ACC112 (cell line): ENCODE measurements at regions not wholly inside any gene's neighbourhood (a gene's known extent, or its start where the extent isn't known, plus 50 kb on each side); places are given as distances from the start of the nearest gene placed in this dataset.
"Not testable (repeated sequence)": the region's sequence is repeated elsewhere in the genome, so short reads cannot be mapped to it uniquely, and the experiment has no call there.

Experiments used
- H2AFZ ChIP-seq: fragments of 200-600 bp; sonication (generic); one replicate; pipeline ENCODE4 v1.6.0; 2017; ENCODE audit warnings: antibody characterized with exemption, low read length; ENCODE audit not compliant: unreplicated experiment
- H3K27ac ChIP-seq: fragments of 200-600 bp; sonication (generic); 2 replicates; pipeline ENCODE4 v1.5.1; 2014; ENCODE audit warnings: low read depth, mild to moderate bottlenecking, antibody characterized with exemption, low read length, moderate library complexity
- H3K27me3 ChIP-seq: fragments of 200-600 bp; sonication (generic); 2 replicates; pipeline ENCODE4 v1.6.1; 2014; ENCODE audit warnings: mild to moderate bottlenecking, antibody characterized with exemption, low read length, moderate library complexity, mixed read lengths; ENCODE audit not compliant: insufficient read depth
- H3K36me3 ChIP-seq: fragments of 200-600 bp; sonication (generic); 2 replicates; pipeline ENCODE4 v1.6.1; 2016; ENCODE audit warnings: mild to moderate bottlenecking, antibody characterized with exemption, low read length, moderate library complexity, mixed read lengths; ENCODE audit not compliant: insufficient read depth
- H3K4me1 ChIP-seq: fragments of 200-600 bp; sonication (generic); one replicate; pipeline ENCODE4 v1.6.1; 2016; ENCODE audit warnings: low read length, mixed read lengths; ENCODE audit not compliant: insufficient read depth, unreplicated experiment, control insufficient read depth
- H3K4me3 ChIP-seq: fragments of 200-600 bp; sonication (generic); 2 replicates; pipeline ENCODE4 v1.5.1; 2014; ENCODE audit warnings: mild to moderate bottlenecking, low read depth, low read length
- H3K79me2 ChIP-seq: fragments of 200-600 bp; sonication (generic); one replicate; pipeline ENCODE4 v1.6.0; 2016; ENCODE audit warnings: low read length; ENCODE audit not compliant: control insufficient read depth, unreplicated experiment, insufficient read depth

DNA sequence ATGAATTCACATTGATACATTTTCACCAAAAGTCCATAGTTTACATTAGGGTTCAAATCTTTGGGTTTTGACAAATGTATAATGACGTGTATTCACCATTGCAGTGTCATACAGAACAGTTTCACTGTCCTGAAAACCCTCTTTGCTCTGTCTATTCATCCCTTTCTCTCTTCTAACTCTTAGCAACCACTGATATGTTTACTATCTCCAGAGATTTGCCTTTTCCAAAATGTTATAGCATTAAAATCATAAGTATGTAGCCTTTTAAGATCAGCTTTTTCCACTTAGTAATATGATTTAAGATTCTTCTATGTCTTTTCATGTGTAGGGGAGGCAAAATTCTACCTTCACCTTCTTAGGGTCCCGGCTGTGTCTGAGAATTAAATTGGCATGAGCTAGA lies 203.8 kb downstream of the TPRG1 start:
- H3K4me3 ChIP-seq: no peak overlapping the region
- no peaks in the 10 kb centered on the region for H3K4me1 ChIP-seq
- H3K79me2 ChIP-seq: no peaks in the 10 kb centered on the region
- no peaks in the 10 kb centered on the region for H3K27me3 ChIP-seq
- H2AFZ ChIP-seq: no peak overlapping the region
- H3K27ac ChIP-seq: no peak overlapping the region
- H3K36me3 ChIP-seq: no peaks in the 10 kb centered on the region

DNA sequence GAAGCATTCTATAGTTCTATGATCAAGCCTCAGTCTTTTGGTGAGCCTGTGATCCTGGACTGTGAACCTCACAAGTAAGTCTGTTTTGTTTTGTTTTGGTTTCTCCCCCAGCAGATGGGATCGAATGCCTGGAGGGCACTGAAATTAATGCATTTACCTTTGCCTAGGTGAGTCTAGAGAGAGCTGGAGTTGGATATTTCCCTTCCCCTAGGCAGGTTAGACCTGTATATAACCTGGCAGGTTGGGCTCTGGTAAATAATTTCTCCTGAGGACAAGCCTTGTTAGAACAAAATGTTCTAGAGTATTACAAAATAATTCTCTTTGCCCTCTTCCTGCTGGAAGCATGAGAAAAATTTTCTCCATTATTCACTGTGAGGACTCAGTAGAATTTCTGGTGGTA lies 211.9 kb downstream of the TPRG1 start:
- Histone ChIP-seq H3K27ac (no peak overlapping the region), H3K4me3 (no peak overlapping the region)

GRCh38 chr3:189385880-189386279 lies 214.1 kb downstream of the TPRG1 start:
- H3K4me1 ChIP-seq, H2AFZ ChIP-seq, H3K27me3 ChIP-seq, H3K36me3 ChIP-seq, H3K27ac ChIP-seq, H3K4me3 ChIP-seq, H3K79me2 ChIP-seq: not testable (repeated sequence)

More for the DNA sequence above, 211.9 kb downstream of the TPRG1 start:
- Histone ChIP-seq H3K36me3 (no peaks in the 10 kb centered on the region), H3K79me2 (no peaks in the 10 kb centered on the region), H2AFZ (peak overlapping the region; percentile 11), H3K27me3 (no peaks in the 10 kb centered on the region), H3K4me1 (no peaks in the 10 kb centered on the region)

GRCh38 chr3:189386739-189387138 lies 215.0 kb downstream of the TPRG1 start:
- H3K27ac ChIP-seq: no peak overlapping the region
- no peaks in the 10 kb centered on the region for H3K4me1 ChIP-seq
- no peaks in the 10 kb centered on the region for H3K36me3 ChIP-seq
- H3K27me3 ChIP-seq: no peaks in the 10 kb centered on the region
- no peak overlapping the region for H3K4me3 ChIP-seq
- no peak overlapping the region for H2AFZ ChIP-seq
- no peaks in the 10 kb centered on the region for H3K79me2 ChIP-seq

GRCh38 chr3:189389346-189389745 lies 217.6 kb downstream of the TPRG1 start:
- no peak overlapping the region for H2AFZ ChIP-seq
- no peaks in the 10 kb centered on the region for H3K36me3 ChIP-seq
- H3K4me3 ChIP-seq: no peak overlapping the region
- no peaks in the 10 kb centered on the region for H3K79me2 ChIP-seq
- H3K4me1 ChIP-seq: peaks cover 12% of the 10 kb centered on the region
- H3K27me3 ChIP-seq: no peaks in the 10 kb centered on the region
- H3K27ac ChIP-seq: no peak overlapping the region

DNA sequence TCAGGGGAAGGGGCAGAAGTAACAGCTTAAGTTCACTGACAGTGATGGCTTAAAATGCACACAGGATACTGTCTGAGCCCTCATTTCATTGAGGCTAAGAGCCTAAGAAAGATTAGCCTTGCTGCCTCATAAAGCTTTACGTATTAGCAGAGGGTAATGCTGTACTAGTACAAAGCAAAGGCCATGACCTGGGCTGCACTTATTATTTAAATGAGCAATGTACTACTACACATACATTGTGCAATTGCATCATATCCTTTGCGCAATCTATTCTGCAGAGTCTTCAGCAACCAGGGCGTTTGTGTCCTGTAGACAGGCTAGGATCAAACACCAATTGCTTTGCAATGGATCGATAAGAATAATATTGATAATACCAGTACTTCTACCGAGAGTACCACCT lies 221.8 kb downstream of the TPRG1 start:
- Histone ChIP-seq H3K27ac (no peak overlapping the region), H3K4me1 (peaks cover 12% of the 10 kb centered on the region), H3K27me3 (no peaks in the 10 kb centered on the region), H3K79me2 (no peaks in the 10 kb centered on the region), H3K4me3 (no peak overlapping the region), H3K36me3 (no peaks in the 10 kb centered on the region), H2AFZ (no peak overlapping the region)

- no peak overlapping the region for H3K27ac ChIP-seq
- no peaks in the 10 kb centered on the region for H3K36me3 ChIP-seq
- no peak overlapping the region for H2AFZ ChIP-seq
- no peaks in the 10 kb centered on the region for H3K79me2 ChIP-seq
- H3K4me3 ChIP-seq: no peak overlapping the region
- peaks cover 12% of the 10 kb centered on the region for H3K4me1 ChIP-seq
- no peaks in the 10 kb centered on the region for H3K27me3 ChIP-seq
Measured at GRCh38 chr3:189394599-189395121, 222.9 kb downstream of the TPRG1 start.

DNA sequence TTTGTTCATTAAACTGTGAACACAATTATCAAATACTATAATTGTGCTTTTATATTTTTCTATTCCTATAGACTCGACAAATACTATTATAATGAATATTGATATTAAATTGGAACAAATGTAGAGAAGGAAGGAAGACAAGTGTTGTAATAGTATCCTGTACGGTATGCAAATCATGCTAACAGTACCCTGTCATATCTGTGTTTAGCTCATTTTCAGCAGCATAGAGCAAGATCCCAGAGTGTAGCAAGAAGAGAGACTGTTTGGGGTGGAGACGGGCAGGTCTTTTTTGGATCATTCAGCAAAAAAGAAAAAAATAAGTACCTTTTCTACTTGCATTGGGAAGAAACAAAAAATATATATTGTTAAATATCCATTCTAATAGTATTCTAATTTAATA lies 224.1 kb downstream of the TPRG1 start:
- H3K27me3 ChIP-seq: no peaks in the 10 kb centered on the region
- H3K4me1 ChIP-seq: peaks cover 12% of the 10 kb centered on the region
- no peak overlapping the region for H3K27ac ChIP-seq

GRCh38 chr3:189398656-189399055 lies 226.9 kb downstream of the TPRG1 start:
- Histone ChIP-seq H3K36me3 (no peaks in the 10 kb centered on the region), H3K79me2 (no peaks in the 10 kb centered on the region), H3K4me1 (peaks cover 2% of the 10 kb centered on the region), H3K27ac (no peak overlapping the region), H2AFZ (no peak overlapping the region), H3K4me3 (no peak overlapping the region), H3K27me3 (no peaks in the 10 kb centered on the region)

More for the DNA sequence above, 224.1 kb downstream of the TPRG1 start:
- no peaks in the 10 kb centered on the region for H3K79me2 ChIP-seq
- no peak overlapping the region for H2AFZ ChIP-seq
- H3K4me3 ChIP-seq: no peak overlapping the region
- H3K36me3 ChIP-seq: no peaks in the 10 kb centered on the region

DNA sequence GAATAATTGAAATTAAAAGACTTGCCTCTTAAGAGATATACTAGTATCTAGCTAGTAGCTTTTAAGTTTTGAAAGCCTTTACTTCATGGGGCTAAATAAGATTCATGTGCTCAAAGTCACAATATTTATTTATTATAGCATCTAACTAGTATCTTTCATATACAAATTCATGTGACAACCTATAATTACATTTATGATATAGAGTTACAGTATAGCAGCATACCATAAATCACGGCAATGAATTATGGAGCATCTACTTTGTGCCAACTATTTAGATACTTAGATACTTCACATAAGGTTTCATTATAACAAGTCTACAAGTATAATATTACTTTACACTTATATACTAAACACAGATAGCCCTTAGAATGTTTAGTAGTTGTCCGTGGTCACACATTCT lies 229.4 kb downstream of the TPRG1 start:
- Histone ChIP-seq H3K27me3 (no peaks in the 10 kb centered on the region), H2AFZ (no peak overlapping the region), H3K36me3 (no peaks in the 10 kb centered on the region), H3K4me1 (no peaks in the 10 kb centered on the region), H3K27ac (no peak overlapping the region), H3K4me3 (no peak overlapping the region), H3K79me2 (no peaks in the 10 kb centered on the region)

DNA sequence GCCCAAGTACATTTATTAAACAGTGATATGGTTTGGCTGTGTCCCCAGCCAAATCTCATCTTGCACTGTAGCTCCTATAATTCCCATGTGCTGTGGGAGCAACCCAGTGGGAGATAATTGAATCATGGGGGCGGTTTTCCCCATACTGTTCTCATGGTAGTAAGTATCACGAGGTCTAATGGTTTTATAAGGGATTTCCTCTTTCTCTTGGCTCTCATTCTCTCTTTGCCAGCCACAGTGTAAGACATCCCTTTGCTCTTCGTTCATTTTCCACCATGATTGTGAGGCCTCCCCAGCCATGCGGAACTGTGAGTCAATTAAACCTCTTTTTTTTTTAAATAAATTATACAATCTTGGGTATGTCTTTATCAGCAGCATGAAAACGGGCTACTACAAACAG lies 228.0 kb upstream of the TP63 start:
- Histone ChIP-seq H3K27me3 (no peaks in the 10 kb centered on the region), H2AFZ (no peak overlapping the region), H3K79me2 (no peaks in the 10 kb centered on the region), H3K36me3 (no peaks in the 10 kb centered on the region), H3K4me3 (no peak overlapping the region), H3K4me1 (no peaks in the 10 kb centered on the region), H3K27ac (no peak overlapping the region)
